GM12864 (cell line): ENCODE measurements at regions not wholly inside any gene's neighbourhood (a gene's known extent, or its start where the extent isn't known, plus 50 kb on each side); places are given as distances from the start of the nearest gene placed in this dataset.

Experiments
- DNase-seq: peaks from one replicate; pipeline ENCODE4 v3.0.0-alpha.2; 2011; ENCODE audit warnings: low read depth
- H3K4me3 ChIP-seq: 2 replicates; pipeline ENCODE4 v1.5.1; 2011; ENCODE audit warnings: mild to moderate bottlenecking, low read depth, low read length, control low read depth
- CTCF ChIP-seq: IDR thresholded peaks from 2 replicates; pipeline ENCODE4 v1.5.1; 2011; ENCODE audit warnings: low read depth, mild to moderate bottlenecking, moderate library complexity, low read length, control low read depth, inconsistent platforms; ENCODE audit errors: missing control alignments

DNA sequence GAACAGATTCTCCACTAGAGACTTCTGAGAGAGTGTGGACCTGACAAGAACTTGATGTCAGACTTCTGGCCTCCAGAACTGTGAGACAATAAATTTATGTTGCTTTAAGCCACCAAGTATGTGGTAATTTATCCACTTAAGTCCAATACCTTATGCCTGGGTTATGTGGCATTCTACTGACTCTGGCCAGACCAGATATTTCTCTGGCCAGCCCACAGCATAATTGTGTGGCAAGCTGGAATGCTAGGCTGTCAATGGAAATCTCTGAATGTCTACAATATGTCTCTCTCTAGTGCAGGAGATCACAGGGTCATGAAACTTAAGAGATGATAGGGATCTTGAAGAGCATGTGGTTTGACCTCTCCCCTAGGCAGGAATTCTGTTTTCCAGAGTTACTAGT lies 251.0 kb downstream of the ZNF674 start:
- no peak for DNase-seq
- TF ChIP-seq CTCF = no peak
- H3K4me3 ChIP-seq = no peak overlapping the region

DNA sequence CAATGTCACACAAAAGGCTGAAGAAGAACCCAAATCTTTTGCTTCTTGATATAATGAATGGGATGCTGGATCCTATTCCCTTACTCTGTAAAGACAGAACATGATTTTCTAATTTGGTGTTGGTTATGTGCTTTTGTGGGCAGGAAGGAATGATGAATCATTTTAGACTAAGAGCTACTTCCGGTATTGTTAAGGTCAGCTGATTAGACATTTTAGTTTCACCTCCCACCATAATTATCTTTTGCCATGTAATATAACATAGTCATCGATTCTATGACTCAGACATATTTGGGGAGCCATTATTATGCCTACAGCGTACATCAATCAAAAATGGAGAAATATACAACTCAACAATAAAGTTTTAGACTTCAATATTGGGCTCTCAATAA lies 265.3 kb downstream of the ZNF674 start:
- H3K4me3 ChIP-seq = no peak overlapping the region
- DNase-seq = no peak
- no peak for TF ChIP-seq CTCF

- no peak overlapping the region for H3K4me3 ChIP-seq
- no peak for DNase-seq
- no peak for TF ChIP-seq CTCF
These were observed 265.9 kb downstream of the ZNF674 start for GRCh38 chrX:46279214-46279924.

DNA sequence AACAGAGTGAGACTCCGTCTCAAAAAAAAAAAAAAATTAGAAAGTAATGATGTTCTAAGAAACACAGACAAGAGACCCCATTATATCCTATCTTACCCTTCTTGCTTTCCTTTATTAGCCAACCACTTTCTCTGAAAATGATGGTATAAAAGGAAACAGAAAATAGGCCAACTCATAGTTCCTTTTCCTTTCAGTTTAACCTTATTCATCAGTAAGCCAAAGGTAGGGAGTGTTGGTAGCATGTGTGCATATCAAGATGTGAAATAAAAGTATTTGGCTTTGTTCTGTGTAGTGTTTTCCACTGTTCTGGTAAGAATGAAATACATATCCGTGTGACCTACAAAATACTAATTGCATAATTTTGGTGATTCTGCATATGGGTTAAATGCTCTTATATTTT lies 266.6 kb downstream of the ZNF674 start:
- H3K4me3 ChIP-seq = no peak overlapping the region
- no peak for TF ChIP-seq CTCF
- DNase-seq = no peak

- no peak for TF ChIP-seq CTCF
- H3K4me3 ChIP-seq = no peak overlapping the region
- no peak for DNase-seq
These were observed 276.8 kb downstream of the ZNF674 start for GRCh38 chrX:46268412-46268811.

DNA sequence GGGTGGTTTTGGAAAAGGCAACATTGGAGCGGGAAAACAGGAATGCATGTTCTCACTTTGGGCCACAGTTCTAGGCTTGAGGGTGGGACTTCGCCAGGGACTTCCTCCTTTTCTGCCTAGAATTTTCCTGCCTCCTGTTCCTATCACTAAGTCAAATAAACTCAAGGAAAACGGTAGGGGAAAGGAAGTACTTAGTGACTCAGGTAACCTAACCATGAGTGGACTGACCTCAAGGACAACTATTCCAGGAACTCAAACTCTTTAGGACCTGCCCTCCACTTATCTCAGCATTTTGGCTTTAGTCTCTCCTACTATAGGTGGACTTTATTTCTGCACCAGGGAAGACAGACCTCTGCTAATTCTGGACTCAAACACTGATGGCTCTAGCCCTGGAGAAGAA lies 281.7 kb downstream of the ZNF674 start:
- TF ChIP-seq CTCF = no peak
- no peak overlapping the region for H3K4me3 ChIP-seq
- DNase-seq = no peak

GRCh38 chrX:46262304-46262703 lies 282.9 kb downstream of the ZNF674 start:
- no peak overlapping the region for H3K4me3 ChIP-seq
- DNase-seq = no peak
- no peak for TF ChIP-seq CTCF
